Coronary artery (tissue), 2 donors: ENCODE measurements at regions not wholly inside any gene's neighbourhood (a gene's known extent, or its start where the extent isn't known, plus 50 kb on each side); places are given as distances from the start of the nearest gene placed in this dataset.

ENCODE experiments used
- DNase-seq: peaks from one replicate; pipeline ENCODE4 v3.0.0-alpha.2; 2017; ENCODE audit warnings: low spot score
- H3K27ac ChIP-seq, 2 donors: fragments of 200-600 bp; sonication (generic); one replicate each; pipeline ENCODE4 v1.5.1; 2016 to 2019
- H3K4me3 ChIP-seq: fragments of 200-600 bp; sonication (generic); 2 replicates; pipeline ENCODE4 v1.5.1; 2016; ENCODE audit warnings: mild to moderate bottlenecking, moderate library complexity
- CTCF ChIP-seq: fragments of 200-600 bp; sonication (generic); IDR thresholded peaks from one replicate; pipeline ENCODE4 v1.5.1; 2019; ENCODE audit warnings: antibody characterized with exemption

DNA sequence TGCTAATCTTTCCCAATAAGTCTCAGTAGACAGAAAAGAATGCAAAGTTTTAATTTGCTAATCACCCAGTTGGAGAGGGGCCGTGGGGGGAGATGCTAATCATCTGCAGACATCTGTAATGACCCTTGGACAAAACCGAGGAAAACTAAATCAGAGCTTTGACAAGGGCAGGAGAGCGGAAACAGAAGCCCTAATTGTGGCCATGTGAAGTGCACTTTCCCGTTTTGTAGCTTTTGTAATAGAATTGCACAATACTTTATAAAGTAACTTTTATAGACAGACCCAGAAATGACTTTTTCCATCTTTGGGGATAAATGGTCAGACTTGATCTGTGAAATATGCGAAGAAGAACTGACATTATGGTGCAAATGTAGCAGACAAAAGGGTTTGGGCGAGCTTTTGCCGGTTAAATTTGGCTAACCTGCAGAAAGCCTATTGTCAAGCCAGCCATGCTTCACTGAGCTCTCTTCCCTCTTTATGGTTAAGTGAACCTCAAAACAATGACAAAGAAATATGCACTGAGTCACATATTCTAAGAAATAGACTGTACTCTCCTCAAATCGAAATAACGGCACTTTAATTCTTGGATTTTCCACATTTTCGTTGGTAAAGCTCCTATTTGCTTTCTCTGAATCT is 980.1 kb upstream of the POU3F3 start:
- DNase-seq, result no peak
- H3K27ac ChIP-seq, result no peak overlapping the region
- no peak overlapping the region for H3K4me3 ChIP-seq
- TF ChIP-seq CTCF, result no peak

DNA sequence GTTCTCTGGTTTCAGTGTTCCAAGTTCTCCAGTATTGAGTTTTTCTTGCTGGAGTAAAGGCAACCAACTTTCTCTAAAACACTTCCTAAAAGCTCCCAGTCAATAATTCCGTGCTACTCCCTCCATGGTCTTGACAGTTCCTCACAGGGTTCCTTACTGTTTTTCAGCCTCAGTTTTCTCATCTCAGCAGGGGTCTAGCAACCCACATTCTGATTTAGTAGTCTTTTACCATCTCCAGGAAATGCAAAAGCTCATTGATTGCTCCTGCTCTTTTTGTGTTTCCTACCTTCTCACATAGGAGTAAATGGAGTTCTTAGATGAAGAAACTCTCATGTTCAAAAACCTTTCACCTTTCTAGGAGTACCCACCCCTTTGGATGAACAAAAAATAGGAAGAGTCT is 978.8 kb upstream of the POU3F3 start:
- DNase-seq, result no peak
- Histone ChIP-seq H3K4me3 (no peak overlapping the region), H3K27ac (no peak overlapping the region)
- TF ChIP-seq CTCF, result no peak

- Histone ChIP-seq H3K4me3 (no peak overlapping the region), H3K27ac (no peak overlapping the region)
- DNase-seq, result no peak
- no peak for TF ChIP-seq CTCF
These were observed 978.4 kb upstream of the POU3F3 start for GRCh38 chr2:103875531-103875930.

DNA sequence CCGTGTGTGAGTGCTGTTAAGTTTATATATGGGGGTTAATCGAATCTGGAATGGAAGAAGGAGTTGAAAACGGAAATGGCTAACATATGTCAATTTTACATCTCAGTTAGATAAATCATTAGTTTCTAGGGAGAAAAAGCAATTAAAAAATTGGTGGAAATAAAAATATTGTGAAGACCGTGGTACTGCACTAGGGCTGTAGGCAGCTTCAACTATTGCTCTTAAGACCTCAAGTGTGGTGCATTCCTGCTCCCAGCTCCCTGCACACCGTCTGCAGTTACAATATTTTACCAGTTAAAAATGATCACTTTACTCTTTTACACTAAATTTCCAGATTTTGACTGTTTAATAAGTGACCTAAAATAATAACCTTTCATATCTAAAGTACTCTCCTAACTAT is 977.3 kb upstream of the POU3F3 start:
- no peak overlapping the region for H3K4me3 ChIP-seq
- no peak overlapping the region for H3K27ac ChIP-seq
- no peak for DNase-seq
- no peak for TF ChIP-seq CTCF

- no peak overlapping the region for H3K4me3 ChIP-seq
- TF ChIP-seq CTCF, result no peak
- no peak overlapping the region for H3K27ac ChIP-seq
- no peak for DNase-seq
These were observed 974.8 kb upstream of the POU3F3 start for GRCh38 chr2:103879101-103879500.

DNA sequence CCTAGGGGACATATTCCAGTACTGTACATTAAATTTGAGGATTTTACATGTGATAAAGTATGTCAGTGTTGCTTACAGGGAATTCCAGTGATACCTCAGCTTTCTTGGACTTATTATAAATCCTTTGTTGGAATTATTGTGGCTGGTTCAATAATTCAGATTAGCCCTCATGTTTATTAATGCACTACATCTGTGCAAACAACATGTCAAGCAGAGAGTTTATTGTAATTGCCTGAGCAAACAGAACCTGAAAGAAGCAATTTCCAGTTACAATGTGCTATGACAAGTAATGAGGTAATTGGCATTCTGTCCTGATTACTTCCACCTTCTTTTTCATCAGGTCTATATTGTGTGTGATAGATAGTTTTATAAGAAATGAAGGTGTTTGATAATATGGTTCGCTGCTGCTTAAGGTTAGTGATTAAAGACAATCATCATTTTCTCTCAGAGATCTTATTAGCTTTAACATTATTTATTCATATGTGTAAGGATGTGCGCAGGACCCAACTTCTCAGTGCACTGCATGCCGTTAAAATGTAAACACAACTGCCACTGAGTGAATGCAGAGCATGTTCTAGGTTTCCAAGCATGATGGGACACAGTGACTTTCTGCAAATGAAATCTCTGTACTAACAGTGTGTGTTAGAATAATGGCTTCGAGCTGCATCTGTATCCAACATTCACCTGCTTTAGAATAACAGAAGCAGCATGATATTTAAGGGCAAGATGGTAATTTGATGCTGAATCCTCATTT is 973.7 kb upstream of the POU3F3 start:
- Histone ChIP-seq H3K27ac (no peak overlapping the region), H3K4me3 (no peak overlapping the region)
- DNase-seq, result no peak
- TF ChIP-seq CTCF, result no peak

- Histone ChIP-seq H3K27ac (no peak overlapping the region), H3K4me3 (no peak overlapping the region)
- DNase-seq, result no peak
- no peak for TF ChIP-seq CTCF
These were observed 966.3 kb upstream of the POU3F3 start for GRCh38 chr2:103887625-103888024.
